Activated CD4-positive, alpha-beta T cell treated with anti-CD3 and anti-CD28 coated beads for 36 hours (primary cell): ENCODE measurements at regions not wholly inside any gene's neighbourhood (a gene's known extent, or its start where the extent isn't known, plus 50 kb on each side); places are given as distances from the start of the nearest gene placed in this dataset.

ENCODE experiments used
- ATAC-seq: fragments of 200-7000 bp; cut with Tn5 transposase; one replicate; pipeline ENCODE4 v1.10.0; 2021; ENCODE audit warnings: mild to moderate bottlenecking, moderate library complexity
- CTCF ChIA-PET: fragments of 350-600 bp; sonication (Branson Sonifier 250); formaldehyde crosslinking; loops from one replicate; lab custom pipeline; 2021; ENCODE audit warnings: antibody characterized with exemption; lab: Charles Lee
- POLR2A ChIA-PET: fragments of 350-600 bp; sonication (Branson Sonifier 250); formaldehyde crosslinking; loops from one replicate; lab custom pipeline; 2021; ENCODE audit warnings: antibody characterized with exemption, inconsistent platforms; lab: Charles Lee
- DNase-seq: peaks from one replicate; pipeline ENCODE4 v3.0.0-alpha.2; 2020
- H3K27ac Mint-ChIP-seq: one replicate; pipeline ENCODE4 v1.8.0; 2021; ENCODE audit warnings: mixed read lengths
- H3K27me3 Mint-ChIP-seq: one replicate; pipeline ENCODE4 v1.8.0; 2021; ENCODE audit warnings: mixed read lengths
- H3K36me3 Mint-ChIP-seq: one replicate; pipeline ENCODE4 v1.8.0; 2021; ENCODE audit warnings: low read depth, mixed read lengths
- H3K4me1 Mint-ChIP-seq: one replicate; pipeline ENCODE4 v1.8.0; 2021; ENCODE audit warnings: mixed read lengths
- H3K4me3 Mint-ChIP-seq: one replicate; pipeline ENCODE4 v1.8.0; 2021; ENCODE audit warnings: mild to moderate bottlenecking, moderate library complexity, mixed read lengths
- H3K9me3 Mint-ChIP-seq: one replicate; pipeline ENCODE4 v1.8.0; 2021; ENCODE audit warnings: low read depth, mixed read lengths
- intact Hi-C, 2 experiments: fragments of 100-400 bp; cut with DNase I in 1 of 2; cut with micrococcal nuclease in 1 of 2; formaldehyde crosslinking; loops; one replicate each; pipeline versions ENCODE4 v1.14.2 to v1.15.1; 2022 to 2024; cut with DNase I, micrococcal nuclease

DNA sequence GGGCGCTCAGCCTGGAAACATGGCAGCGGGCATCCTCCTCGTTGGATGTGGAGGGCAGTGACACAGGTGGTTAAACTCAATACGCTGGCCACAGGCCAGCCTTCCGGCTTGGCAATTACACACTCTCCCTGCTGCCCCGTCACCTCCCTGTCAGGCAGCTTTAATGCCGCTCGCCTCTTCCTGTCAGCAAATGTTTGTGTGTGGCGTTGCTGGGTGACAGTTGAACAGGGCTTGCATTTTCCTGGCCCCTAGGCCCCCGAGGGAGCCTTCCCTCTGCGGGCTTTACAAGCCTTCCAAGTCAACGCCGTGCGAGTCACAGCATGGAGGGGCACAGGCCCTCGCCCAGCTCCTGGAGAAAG, 620.0 kb downstream of the BCOR start:
- peak; percentile 65 for ATAC-seq
- Mint-ChIP-seq H3K36me3 (no peaks in the 10 kb centered on the region), H3K4me3 (no peak overlapping the region), H3K27me3 (no peaks in the 10 kb centered on the region), H3K9me3 (no peaks in the 10 kb centered on the region), H3K27ac (no peak overlapping the region), H3K4me1 (peaks cover 8% of the 10 kb centered on the region)
- intact Hi-C loops: no loop called here
- CTCF ChIA-PET: interaction anchor here (0.6 to 0.7 kb wide), 3 partner anchors 10 to 11 kb away, joined by 3 to 4 read pairs (median 3); no protein-coding TSS in a partner anchor
- peak; percentile 40 for DNase-seq
- POLR2A ChIA-PET: no interaction called here

DNA sequence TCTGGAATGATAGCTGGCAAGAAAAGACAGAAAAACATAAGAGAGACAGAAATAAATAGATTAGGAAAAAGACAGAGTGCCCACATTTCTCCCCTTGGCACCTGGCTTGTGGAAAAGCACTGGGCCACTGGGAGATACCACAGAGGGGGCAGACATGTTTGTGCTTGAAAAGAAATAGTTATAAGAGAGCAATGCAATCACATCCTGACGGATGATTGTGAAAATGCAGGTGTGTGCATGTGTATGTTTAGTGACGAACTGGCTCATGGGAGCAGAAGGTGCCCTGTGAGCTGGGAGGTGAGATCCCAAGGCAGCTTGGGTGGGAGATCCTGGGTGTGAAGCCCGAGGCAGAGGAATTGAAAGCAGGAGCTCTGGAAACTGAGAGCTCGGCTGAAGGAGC, 617.9 kb downstream of the BCOR start:
- no peak for ATAC-seq
- intact Hi-C loops: no loop called here
- CTCF ChIA-PET: no interaction called here
- Mint-ChIP-seq H3K27ac (no peak overlapping the region), H3K4me3 (no peak overlapping the region), H3K4me1 (peaks cover 8% of the 10 kb centered on the region), H3K36me3 (no peaks in the 10 kb centered on the region), H3K27me3 (no peaks in the 10 kb centered on the region), H3K9me3 (no peaks in the 10 kb centered on the region)
- POLR2A ChIA-PET: interaction anchor here (0.6 kb wide), 2 partner anchors 10 to 96 kb away, joined by 3 to 4 read pairs; no protein-coding TSS in a partner anchor
- no peak for DNase-seq

DNA sequence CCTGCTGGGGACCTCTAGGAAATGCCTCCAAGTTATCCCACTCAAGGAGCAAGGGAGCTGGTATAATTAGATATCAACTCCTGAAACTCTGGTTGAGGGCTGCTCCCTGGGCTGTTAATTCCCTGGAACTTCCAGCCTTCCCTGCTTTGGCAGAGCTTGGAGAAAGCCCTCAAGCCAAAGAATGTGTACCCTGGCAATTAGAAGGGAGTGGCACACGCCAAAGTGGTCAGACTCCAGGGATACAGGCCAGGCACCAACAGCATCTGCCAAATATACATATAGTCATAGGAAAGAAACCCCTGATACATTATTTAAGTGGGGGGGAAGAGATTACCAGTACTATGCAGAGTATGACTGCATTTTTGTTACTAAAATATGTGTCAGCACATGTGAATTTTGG, 616.8 kb downstream of the BCOR start:
- H3K4me1 Mint-ChIP-seq: peaks cover 8% of the 10 kb centered on the region
- H3K36me3 Mint-ChIP-seq: no peaks in the 10 kb centered on the region
- H3K4me3 Mint-ChIP-seq: no peak overlapping the region
- no peaks in the 10 kb centered on the region for H3K9me3 Mint-ChIP-seq
- CTCF ChIA-PET: no interaction called here
- POLR2A ChIA-PET: no interaction called here
- no peaks in the 10 kb centered on the region for H3K27me3 Mint-ChIP-seq
- DNase-seq: no peak
- intact Hi-C loops: no loop called here
- H3K27ac Mint-ChIP-seq: no peak overlapping the region
- no peak for ATAC-seq

DNA sequence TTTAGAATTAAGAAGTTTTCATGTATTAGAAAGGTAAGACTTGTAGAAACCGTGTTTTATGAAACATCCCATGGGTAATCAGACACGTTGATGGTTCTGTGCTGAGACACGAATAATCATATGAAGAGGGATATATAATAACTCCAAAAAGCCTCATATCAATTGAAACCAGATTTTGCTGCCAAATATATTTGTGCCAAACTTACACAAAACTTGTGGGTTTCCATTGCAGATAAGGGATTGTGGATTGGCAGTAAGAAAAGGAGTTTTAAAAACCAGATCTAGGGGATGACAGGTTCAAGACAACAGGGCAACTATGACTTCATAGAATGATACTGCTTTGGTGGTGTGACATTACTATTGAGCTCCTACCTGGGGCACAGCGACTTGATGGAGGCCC, 616.1 kb downstream of the BCOR start:
- CTCF ChIA-PET: no interaction called here
- Mint-ChIP-seq H3K36me3 (no peaks in the 10 kb centered on the region), H3K9me3 (no peaks in the 10 kb centered on the region), H3K4me1 (peaks cover 8% of the 10 kb centered on the region), H3K4me3 (no peak overlapping the region), H3K27ac (no peak overlapping the region), H3K27me3 (no peaks in the 10 kb centered on the region)
- no peak for ATAC-seq
- POLR2A ChIA-PET: no interaction called here
- intact Hi-C loops: no loop called here
- DNase-seq: no peak

DNA sequence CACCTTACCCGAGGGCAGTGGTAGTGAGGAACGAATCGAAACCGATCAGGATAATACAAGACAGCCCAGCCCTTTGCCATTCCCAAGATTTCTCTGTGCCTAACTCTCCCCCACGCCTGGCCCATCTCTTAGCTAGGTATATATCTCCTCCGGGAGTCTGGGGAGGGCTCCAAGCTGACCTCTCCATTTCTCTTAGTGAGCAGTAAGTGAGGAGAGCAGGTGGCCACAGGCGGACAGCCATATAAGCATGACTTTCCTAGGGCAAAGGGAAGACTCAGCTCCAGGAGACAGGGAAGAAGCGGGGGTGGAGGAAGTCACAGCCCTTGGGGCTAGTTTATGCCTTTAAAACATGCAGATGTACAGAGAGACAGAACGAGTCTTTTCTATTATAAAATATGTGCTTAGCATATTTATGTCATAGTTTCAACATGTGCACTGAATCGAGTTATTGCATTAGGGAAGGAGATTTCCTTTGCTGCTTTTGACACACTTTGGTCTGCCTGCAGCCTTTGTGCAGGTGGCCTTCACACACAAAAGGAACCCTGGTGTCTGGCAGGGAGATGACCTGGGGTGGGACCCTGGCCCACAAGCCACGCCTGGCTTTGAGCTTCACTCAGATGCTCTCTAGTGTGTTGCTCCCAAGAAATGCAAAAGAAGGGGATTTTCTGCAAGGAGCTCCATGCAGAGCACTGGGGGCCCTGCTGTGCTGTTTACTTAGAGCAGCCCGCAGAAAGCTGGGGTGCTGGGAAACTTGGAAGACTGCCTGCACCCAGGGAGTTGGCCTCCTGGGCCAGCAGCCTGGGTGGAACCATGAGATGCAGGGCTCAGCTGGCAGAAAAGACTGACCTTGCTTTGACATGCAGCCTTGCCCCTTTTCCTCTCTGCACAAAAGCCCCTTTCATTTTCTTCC, 613.3 kb downstream of the BCOR start:
- ATAC-seq (no peak), DNase-seq (no peak)
- Mint-ChIP-seq H3K9me3 (no peaks in the 10 kb centered on the region), H3K27me3 (no peaks in the 10 kb centered on the region), H3K36me3 (no peaks in the 10 kb centered on the region), H3K4me3 (no peak overlapping the region), H3K27ac (no peak overlapping the region), H3K4me1 (peaks cover 15% of the 10 kb centered on the region)
- ChIA-PET CTCF (no interaction called here), POLR2A (no interaction called here)
- intact Hi-C loops: no loop called here

DNA sequence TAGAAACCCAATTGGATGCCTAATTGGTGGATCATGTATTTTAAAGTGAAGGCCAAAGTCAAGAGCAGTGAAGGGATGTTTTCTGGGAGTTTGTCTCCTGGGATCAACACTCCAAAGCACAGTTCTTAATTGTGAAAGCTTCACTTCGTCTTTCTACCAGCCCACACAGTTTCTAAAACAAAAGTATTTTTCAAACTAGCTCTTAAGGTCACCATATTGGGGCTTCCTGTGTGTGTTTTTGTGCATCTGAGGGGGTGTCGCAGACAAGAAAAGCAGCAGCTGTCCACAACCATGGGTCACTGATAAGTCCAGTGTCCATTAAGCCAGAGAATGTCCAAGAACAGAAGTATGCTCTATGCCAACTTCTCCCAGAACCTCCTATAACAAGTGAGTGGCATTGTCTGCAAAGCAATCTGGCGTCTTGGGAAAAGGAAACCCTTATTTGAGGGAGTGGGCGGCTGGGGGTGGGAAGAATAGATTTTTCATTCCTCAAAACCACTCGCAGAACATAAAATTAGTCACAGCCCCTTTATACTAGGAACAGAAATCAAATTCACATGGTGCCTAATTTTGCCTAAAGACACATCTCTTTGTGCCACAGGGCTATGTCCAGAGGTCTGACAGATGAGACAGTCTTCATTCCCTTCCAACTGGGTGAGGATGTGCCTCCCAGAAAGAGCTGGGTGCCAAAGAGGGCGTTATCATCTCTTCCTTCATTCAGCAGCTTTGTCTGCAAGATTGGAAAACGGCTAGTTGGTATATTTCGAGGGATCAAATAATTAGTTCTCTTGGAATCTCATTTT, 610.4 kb downstream of the BCOR start:
- intact Hi-C loops: no loop called here

DNA sequence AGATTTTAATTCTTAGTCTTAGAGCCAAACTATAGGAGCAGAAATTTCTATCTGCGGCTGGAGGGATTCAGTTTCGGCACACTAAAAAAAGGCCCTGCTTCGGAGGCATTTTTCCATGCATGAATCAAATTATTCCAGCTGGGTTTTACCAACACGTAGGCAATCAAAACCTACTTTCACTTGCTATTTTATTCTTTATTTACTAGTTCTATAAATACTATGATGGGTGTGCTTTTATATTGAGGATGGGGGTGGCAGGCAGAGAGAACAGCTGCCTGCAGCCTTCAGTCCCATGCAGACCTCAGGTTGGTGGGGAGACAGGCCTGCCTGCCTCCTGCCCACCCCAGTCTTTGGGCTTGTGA, 609.8 kb downstream of the BCOR start:
- no peaks in the 10 kb centered on the region for H3K27me3 Mint-ChIP-seq
- H3K4me1 Mint-ChIP-seq: peaks cover 39% of the 10 kb centered on the region
- no peak for DNase-seq
- ATAC-seq: no peak
- H3K36me3 Mint-ChIP-seq: peaks cover 3% of the 10 kb centered on the region
- intact Hi-C loops: no loop called here
- H3K9me3 Mint-ChIP-seq: no peaks in the 10 kb centered on the region
- H3K4me3 Mint-ChIP-seq: no peak overlapping the region
- POLR2A ChIA-PET: no interaction called here
- no peak overlapping the region for H3K27ac Mint-ChIP-seq
- CTCF ChIA-PET: interaction anchor here (0.6 to 0.8 kb wide), 2 partner anchors 10 to 125 kb away, joined by 3 to 4 read pairs; no protein-coding TSS in a partner anchor

More for the DNA sequence above, 610.4 kb downstream of the BCOR start:
- peaks cover 3% of the 10 kb centered on the region for H3K36me3 Mint-ChIP-seq
- no peaks in the 10 kb centered on the region for H3K27me3 Mint-ChIP-seq
- no peak overlapping the region for H3K27ac Mint-ChIP-seq
- ChIA-PET CTCF (interaction anchor here (0.6 to 0.8 kb wide), 2 partner anchors 10 to 125 kb away, joined by 3 to 4 read pairs; no protein-coding TSS in a partner anchor), POLR2A (no interaction called here)
- no peaks in the 10 kb centered on the region for H3K9me3 Mint-ChIP-seq
- peaks cover 34% of the 10 kb centered on the region for H3K4me1 Mint-ChIP-seq
- DNase-seq: peak; percentile 15
- no peak for ATAC-seq
- no peak overlapping the region for H3K4me3 Mint-ChIP-seq

DNA sequence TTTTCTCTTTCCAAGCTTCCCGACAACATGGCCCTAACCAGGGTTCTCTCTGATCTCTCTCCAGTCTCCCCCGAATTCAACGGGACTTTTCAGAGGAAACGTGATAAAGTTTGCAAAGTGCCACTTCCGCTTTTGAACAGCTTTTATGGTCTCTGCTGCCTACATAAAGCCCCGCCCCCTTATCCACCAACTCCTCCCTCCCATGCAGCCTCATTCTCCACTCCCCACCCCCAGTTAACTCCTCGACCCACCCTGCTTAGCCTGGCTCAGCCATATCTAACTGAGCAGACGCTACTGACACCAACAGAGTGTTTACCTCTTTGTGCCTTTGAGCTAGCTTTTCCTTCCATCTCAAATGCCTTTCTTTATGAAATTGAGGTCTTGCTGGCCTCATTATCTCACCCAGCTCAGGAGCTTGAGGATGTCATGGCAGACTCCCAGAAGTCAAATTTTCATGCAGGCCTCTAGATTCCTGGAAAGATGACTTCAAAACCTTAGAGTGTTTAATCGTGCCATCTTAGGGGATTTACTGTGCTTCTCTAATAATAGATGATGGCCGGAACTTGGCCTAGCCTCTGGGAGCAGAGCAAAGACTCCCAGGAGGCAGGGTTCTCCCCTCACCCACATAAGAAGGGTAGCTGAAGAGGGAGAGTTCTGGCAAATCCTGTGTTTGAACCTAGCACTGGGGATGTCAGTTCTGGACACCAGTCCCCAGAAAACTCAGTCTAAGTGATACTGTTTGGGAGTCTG, 606.0 kb downstream of the BCOR start:
- Mint-ChIP-seq H3K36me3 (peaks cover 3% of the 10 kb centered on the region), H3K27me3 (no peaks in the 10 kb centered on the region), H3K9me3 (no peaks in the 10 kb centered on the region), H3K4me3 (peak overlapping the region; percentile 33), H3K4me1 (peaks cover 45% of the 10 kb centered on the region), H3K27ac (peak overlapping the region; percentile 70)
- ChIA-PET CTCF (interaction anchor here (0.8 to 2.3 kb wide), 5 partner anchors 9 to 252 kb away, joined by 3 to 7 read pairs (median 3); no protein-coding TSS in a partner anchor), POLR2A (no interaction called here)
- peak; percentile 93 for ATAC-seq
- intact Hi-C loops: no loop called here
- DNase-seq: peak; percentile 74

DNA sequence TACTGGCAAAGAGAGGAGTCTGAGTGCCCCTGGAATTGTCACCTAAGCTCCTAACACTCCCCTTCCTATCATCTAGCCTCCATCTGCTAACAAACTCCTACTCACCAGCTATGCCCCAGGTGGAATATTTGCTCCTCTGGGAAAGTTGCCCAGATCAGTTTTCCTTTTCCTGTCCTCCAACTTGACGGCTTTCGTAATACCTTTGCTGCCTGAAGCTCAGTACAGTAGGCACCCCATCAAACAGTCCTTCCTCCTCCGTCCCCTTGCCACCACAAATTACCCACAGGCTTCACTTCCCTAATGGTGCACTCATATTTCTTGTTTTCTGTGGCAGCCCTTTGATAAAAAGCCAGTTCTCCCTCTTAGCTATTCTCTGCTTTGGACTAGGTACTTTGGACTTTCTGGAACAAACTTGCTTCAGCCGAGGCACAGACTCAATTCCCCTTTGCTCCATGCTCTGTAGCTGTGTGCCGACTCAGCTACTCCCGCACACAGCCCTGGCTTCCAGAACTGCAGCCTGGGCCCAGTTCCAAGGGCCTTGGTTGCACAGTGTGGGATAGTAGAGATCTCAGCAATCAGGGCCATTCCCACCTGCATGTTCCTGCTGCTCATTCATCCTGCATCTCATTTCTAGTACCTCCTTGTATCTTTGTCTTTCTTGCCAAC, 605.1 kb downstream of the BCOR start:
- ATAC-seq (no peak), DNase-seq (no peak)
- Mint-ChIP-seq H3K4me1 (peaks cover 36% of the 10 kb centered on the region), H3K27me3 (no peaks in the 10 kb centered on the region), H3K36me3 (peaks cover 3% of the 10 kb centered on the region), H3K4me3 (no peak overlapping the region), H3K9me3 (no peaks in the 10 kb centered on the region), H3K27ac (peak overlapping the region; percentile 70)
- CTCF ChIA-PET: interaction anchor here (0.6 to 2.3 kb wide), 5 partner anchors 167 to 675 kb away, joined by 3 to 7 read pairs (median 3); no protein-coding TSS in a partner anchor
- intact Hi-C loops: no loop called here
- POLR2A ChIA-PET: no interaction called here

DNA sequence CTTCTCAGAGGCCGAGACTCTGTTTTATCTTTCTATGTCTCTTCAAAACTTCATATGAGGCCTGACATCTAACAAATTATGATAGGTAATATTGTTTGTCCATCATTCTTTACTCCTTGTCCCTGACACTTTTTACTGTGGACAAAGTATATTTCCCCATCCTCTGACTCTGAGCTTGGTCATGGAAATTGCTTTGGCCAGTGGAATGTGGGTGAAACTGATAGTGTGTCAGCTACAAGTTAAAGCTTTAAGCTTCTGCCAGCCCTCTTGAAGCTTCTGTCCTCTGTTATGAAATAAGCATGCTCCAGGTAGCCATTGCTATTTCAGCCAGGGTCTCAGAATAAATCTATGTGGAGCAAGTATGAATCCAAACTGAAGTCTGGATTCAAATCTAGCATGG, 604.6 kb downstream of the BCOR start:
- no peaks in the 10 kb centered on the region for H3K9me3 Mint-ChIP-seq
- intact Hi-C loops: no loop called here
- no peaks in the 10 kb centered on the region for H3K27me3 Mint-ChIP-seq
- ChIA-PET POLR2A (no interaction called here), CTCF (interaction anchor here (0.9 to 2.3 kb wide), 3 partner anchors 231 to 647 kb away, joined by 3 to 7 read pairs (median 3); no protein-coding TSS in a partner anchor)
- peak overlapping the region; percentile 70 for H3K27ac Mint-ChIP-seq
- H3K4me1 Mint-ChIP-seq: peaks cover 33% of the 10 kb centered on the region
- DNase-seq: no peak
- peaks cover 3% of the 10 kb centered on the region for H3K36me3 Mint-ChIP-seq
- no peak for ATAC-seq
- H3K4me3 Mint-ChIP-seq: no peak overlapping the region
